ENCODE measurements at regions not wholly inside any gene's neighbourhood (a gene's known extent, or its start where the extent isn't known, plus 50 kb on each side); places are given as distances from the start of the nearest gene placed in this dataset.

DNA sequence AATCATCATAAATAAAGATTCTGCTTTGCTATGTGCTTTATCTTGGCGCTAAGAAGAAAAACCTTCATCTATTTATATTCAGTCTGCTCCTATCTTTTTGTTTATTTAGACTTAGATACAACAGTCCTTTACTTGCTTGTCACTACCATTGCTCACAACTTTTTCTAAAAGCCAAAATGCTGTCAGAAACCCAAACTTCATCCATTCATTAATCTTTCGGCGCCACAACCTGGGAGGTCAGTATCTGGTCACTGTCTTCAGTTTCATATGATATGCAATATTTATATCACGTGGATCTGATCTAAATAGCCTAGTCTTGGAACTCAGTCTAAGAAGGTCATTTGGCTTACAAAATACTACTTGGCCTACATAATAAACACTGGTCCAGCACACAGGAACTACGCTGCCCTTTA lies 159.3 kb upstream of the TARS1 start:
- no peaks in the 10 kb centered on the region for H3K9me3 ChIP-seq
- ATAC-seq: no peak
- no peak overlapping the region for H3K4me2 ChIP-seq
- CTCF ChIA-PET: no interaction called here
- no peak overlapping the region for H3K27ac ChIP-seq
- no peak for FAIRE-seq
- WGBS (ENCODE audit: missing lambda C conversion rate): 73% methylated on average over 5 of the region's 5 CpGs
- POLR2A ChIA-PET: no interaction called here
- no peak overlapping the region for H3K4me3 ChIP-seq
- TF ChIP-seq CEBPB (IDR thresholded peaks at IDR 0.05) (no peak), HOXA7 (CRISPR knock-in tag; IDR thresholded peaks at IDR 0.05) (no peak), POLR2AphosphoS2 (conservative IDR thresholded peaks at IDR 0.05; ENCODE audit: low read length) (no peak), KDM1A (IDR thresholded peaks at IDR 0.05; ENCODE audit: low read depth) (no peak), SREBF2 (IDR thresholded peaks at IDR 0.05) (no peak), HDAC2 (IDR thresholded peaks at IDR 0.05) (no peak), NPAS2 (CRISPR knock-in tag; IDR thresholded peaks at IDR 0.05; ENCODE audit: borderline replicate concordance) (no peak), CHD4 (IDR thresholded peaks at IDR 0.05; ENCODE audit: borderline replicate concordance) (no peak), EHF (CRISPR knock-in tag; IDR thresholded peaks at IDR 0.05) (no peak), PHF8 (IDR thresholded peaks at IDR 0.05; ENCODE audit: borderline replicate concordance, low read depth) (no peak), HOXB13 (CRISPR knock-in tag; IDR thresholded peaks at IDR 0.05; ENCODE audit: low read depth) (no peak), NFE2L2 (conservative IDR thresholded peaks at IDR 0.05; ENCODE audit: low read length) (no peak), PBX3 (IDR thresholded peaks at IDR 0.05) (no peak), HEYL (CRISPR knock-in tag; IDR thresholded peaks at IDR 0.05) (no peak)
- TF ChIP-seq, protein P1, sequence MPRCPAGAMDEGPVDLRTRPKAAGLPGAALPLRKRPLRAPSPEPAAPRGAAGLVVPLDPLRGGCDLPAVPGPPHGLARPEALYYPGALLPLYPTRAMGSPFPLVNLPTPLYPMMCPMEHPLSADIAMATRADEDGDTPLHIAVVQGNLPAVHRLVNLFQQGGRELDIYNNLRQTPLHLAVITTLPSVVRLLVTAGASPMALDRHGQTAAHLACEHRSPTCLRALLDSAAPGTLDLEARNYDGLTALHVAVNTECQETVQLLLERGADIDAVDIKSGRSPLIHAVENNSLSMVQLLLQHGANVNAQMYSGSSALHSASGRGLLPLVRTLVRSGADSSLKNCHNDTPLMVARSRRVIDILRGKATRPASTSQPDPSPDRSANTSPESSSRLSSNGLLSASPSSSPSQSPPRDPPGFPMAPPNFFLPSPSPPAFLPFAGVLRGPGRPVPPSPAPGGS (IDR thresholded peaks at IDR 0.05): no peak
- peaks cover 6% of the 10 kb centered on the region; the same call in 1 of the 3 replicates for H3K4me1 ChIP-seq
- no peak for DNase-seq (ENCODE audit: low read depth in 1 of 2, low spot score in 1 of 2)

DNA sequence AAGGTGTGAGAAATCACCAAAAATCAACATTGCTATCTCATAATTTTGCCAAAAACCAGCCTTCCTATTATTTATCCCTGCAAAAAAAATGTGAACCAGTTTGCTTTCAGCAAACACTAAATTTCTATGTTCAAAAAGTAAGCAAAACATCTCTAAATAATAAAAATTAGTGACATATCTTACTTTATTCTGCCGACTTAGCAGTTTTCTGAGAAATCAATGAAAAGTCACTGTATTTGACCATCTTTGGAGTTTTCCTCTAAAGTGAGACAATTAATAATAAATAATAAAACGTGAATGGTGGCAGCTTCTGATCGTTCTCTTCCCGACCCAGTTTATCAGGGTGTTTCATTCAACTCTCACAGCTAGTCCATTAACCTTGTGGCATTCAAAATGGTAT lies 158.6 kb upstream of the TARS1 start:
- POLR2A ChIA-PET: no interaction called here
- no peak overlapping the region for H3K27ac ChIP-seq

DNA sequence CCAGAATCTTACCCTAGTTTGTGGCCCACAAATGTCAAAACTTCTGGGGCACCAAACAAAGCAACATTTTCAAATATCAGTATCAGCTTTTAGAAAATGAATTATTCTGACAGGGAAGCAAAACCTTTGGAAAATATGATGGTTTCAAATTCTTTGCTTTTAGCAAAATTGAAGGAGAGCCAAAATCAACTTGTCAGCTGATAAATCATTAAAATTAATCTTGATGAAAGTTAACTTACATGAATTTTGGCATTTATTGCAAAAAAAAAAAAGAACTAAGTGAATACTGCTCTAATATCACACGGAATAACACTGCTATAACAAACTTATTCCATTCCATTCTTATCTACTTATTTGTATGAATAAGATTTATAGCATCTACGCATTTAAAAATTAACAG lies 158.1 kb upstream of the TARS1 start:
- ATAC-seq (no peak), FAIRE-seq (no peak), DNase-seq (ENCODE audit: low read depth in 1 of 2, low spot score in 1 of 2) (no peak)
- Histone ChIP-seq H3K27ac (no peak overlapping the region), H3K4me1 (peaks cover 6% of the 10 kb centered on the region; the same call in 1 of the 3 replicates), H3K4me3 (no peak overlapping the region), H3K4me2 (peak overlapping the region; percentile 8; the same call in 1 of the 3 replicates), H3K9me3 (no peaks in the 10 kb centered on the region)
- ChIA-PET CTCF (interaction anchor here (2.0 kb wide), 1 partner anchor 17 kb away, joined by 4 read pairs; no protein-coding TSS in a partner anchor), POLR2A (no interaction called here)
- TF ChIP-seq CHD2 (IDR thresholded peaks at IDR 0.05; ENCODE audit: low read length, partially characterized antibody) (no peak), BHLHE40 (IDR thresholded peaks at IDR 0.05; ENCODE audit: low read depth, low read length) (no peak), HOXA7 (CRISPR knock-in tag; IDR thresholded peaks at IDR 0.05) (no peak), JUNB (IDR thresholded peaks at IDR 0.05) (no peak), RCOR1 (IDR thresholded peaks at IDR 0.05; ENCODE audit: low read depth, low read length) (no peak), RAD21 (conservative IDR thresholded peaks at IDR 0.05 in 1 of 2, IDR thresholded peaks at IDR 0.05 in 1 of 2) (no peak), EHMT2 (IDR thresholded peaks at IDR 0.05; ENCODE audit: low read depth) (no peak), TFCP2L1 (CRISPR knock-in tag; IDR thresholded peaks at IDR 0.05) (no peak), ESRRA (IDR thresholded peaks at IDR 0.05; ENCODE audit: borderline replicate concordance, low read length) (no peak), EP300 (IDR thresholded peaks at IDR 0.05) (no peak)
- TF ChIP-seq, protein P2, sequence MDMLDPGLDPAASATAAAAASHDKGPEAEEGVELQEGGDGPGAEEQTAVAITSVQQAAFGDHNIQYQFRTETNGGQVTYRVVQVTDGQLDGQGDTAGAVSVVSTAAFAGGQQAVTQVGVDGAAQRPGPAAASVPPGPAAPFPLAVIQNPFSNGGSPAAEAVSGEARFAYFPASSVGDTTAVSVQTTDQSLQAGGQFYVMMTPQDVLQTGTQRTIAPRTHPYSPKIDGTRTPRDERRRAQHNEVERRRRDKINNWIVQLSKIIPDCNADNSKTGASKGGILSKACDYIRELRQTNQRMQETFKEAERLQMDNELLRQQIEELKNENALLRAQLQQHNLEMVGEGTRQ (IDR thresholded peaks at IDR 0.05): no peak
- TF ChIP-seq, protein P3, sequence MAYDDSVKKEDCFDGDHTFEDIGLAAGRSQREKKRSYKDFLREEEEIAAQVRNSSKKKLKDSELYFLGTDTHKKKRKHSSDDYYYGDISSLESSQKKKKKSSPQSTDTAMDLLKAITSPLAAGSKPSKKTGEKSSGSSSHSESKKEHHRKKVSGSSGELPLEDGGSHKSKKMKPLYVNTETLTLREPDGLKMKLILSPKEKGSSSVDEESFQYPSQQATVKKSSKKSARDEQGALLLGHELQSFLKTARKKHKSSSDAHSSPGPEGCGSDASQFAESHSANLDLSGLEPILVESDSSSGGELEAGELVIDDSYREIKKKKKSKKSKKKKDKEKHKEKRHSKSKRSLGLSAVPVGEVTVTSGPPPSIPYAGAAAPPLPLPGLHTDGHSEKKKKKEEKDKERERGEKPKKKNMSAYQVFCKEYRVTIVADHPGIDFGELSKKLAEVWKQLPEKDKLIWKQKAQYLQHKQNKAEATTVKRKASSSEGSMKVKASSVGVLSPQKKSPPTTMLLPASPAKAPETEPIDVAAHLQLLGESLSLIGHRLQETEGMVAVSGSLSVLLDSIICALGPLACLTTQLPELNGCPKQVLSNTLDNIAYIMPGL (CRISPR knock-in tag; IDR thresholded peaks at IDR 0.05; ENCODE audit: borderline replicate concordance): no peak
- 63% methylated on average over 2 of the region's 2 CpGs for WGBS (ENCODE audit: missing lambda C conversion rate)

More for the DNA sequence above, 158.6 kb upstream of the TARS1 start:
- CTCF ChIA-PET: interaction anchor here (2.0 kb wide), 1 partner anchor 18 kb away, joined by 4 read pairs; no protein-coding TSS in a partner anchor
- ATAC-seq: no peak
- Histone ChIP-seq H3K9me3 (no peaks in the 10 kb centered on the region), H3K4me1 (peaks cover 6% of the 10 kb centered on the region; the same call in 1 of the 3 replicates), H3K4me2 (no peak overlapping the region), H3K4me3 (no peak overlapping the region)
- 68% methylated on average over 4 of the region's 4 CpGs for WGBS (ENCODE audit: missing lambda C conversion rate)
- no peak for FAIRE-seq
- DNase-seq (ENCODE audit: low read depth in 1 of 2, low spot score in 1 of 2): no peak
- no peak for TF ChIP-seq BHLHE40 (IDR thresholded peaks at IDR 0.05; ENCODE audit: low read depth, low read length)
- peak; percentile 96 for TF ChIP-seq MAFK (IDR thresholded peaks at IDR 0.05; ENCODE audit: partially characterized antibody)
- TF ChIP-seq, protein P4, sequence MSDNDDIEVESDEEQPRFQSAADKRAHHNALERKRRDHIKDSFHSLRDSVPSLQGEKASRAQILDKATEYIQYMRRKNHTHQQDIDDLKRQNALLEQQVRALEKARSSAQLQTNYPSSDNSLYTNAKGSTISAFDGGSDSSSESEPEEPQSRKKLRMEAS (IDR thresholded peaks at IDR 0.05): no peak
- no peak for TF ChIP-seq POLR2A (IDR thresholded peaks at IDR 0.05; ENCODE audit: low read length)

Data from A549 (cell line).